GM12878 (cell line): ENCODE measurements at regions not wholly inside any gene's neighbourhood (a gene's known extent, or its start where the extent isn't known, plus 50 kb on each side); places are given as distances from the start of the nearest gene placed in this dataset.

Experiments used
- ATAC-seq: fragments of 200-7000 bp; cut with Tn5 transposase; 3 replicates; pipeline ENCODE4 v1.9.1; 2020; ENCODE audit warnings: mild to moderate bottlenecking, moderate library complexity
- BruUV-seq: library from RNA; stranded (reverse); fragments of 400-500 nt; replicated peaks from 2 replicates; lab custom pipeline; 2021; lab: Mats Ljungman, UMichigan
- CTCF ChIA-PET: fragments of 300-600 bp; sonication (Branson Sonifier 250); formaldehyde crosslinking; extraction: SDS; loops from one replicate; lab custom pipeline; 2021; ENCODE audit warnings: inconsistent platforms; lab: Yijun Ruan, JAX
- POLR2A ChIA-PET: fragments of 350-600 bp; formaldehyde crosslinking; extraction: SDS; loops from one replicate; lab custom pipeline; 2021; ENCODE audit warnings: inconsistent platforms; lab: Charles Lee
- RAD21 ChIA-PET: fragments of 300-600 bp; sonication (Branson Sonifier 250); formaldehyde crosslinking; loops from one replicate; lab custom pipeline; 2023; ENCODE audit warnings: antibody characterized with exemption; ENCODE audit not compliant: unreplicated experiment; lab: Charles Lee
- SMC1A ChIA-PET: fragments of 300-600 bp; sonication (Branson Sonifier 250); formaldehyde crosslinking; loops from one replicate; lab custom pipeline; 2023; ENCODE audit not compliant: unreplicated experiment, uncharacterized antibody; lab: Charles Lee
- DNase-seq: peaks from one replicate; pipeline ENCODE4 v3.0.0-alpha.2; 2011; ENCODE audit warnings: low read depth, low spot score
- FAIRE-seq: peaks from 3 replicates; lab custom pipeline; 2011; peaks lifted over from hg19 to GRCh38; lab: Jason Lieb, UNC
- H2AFZ ChIP-seq: 2 replicates; pipeline ENCODE4 v1.6.0; 2011; ENCODE audit warnings: low read depth, low read length, control low read depth; ENCODE audit not compliant: control insufficient read depth
- H3K27ac ChIP-seq: 2 replicates; pipeline ENCODE4 v1.5.1; 2011; ENCODE audit warnings: control low read depth; ENCODE audit not compliant: control insufficient read depth, insufficient read depth
- H3K27me3 ChIP-seq, 2 experiments: replicated peaks in 1 of 2; 2 replicates each; pipeline versions ENCODE4 v1.6.0 to v1.6.1; 2011; ENCODE audit warnings: low read length in 1 of 2; ENCODE audit not compliant: control insufficient read depth in 2 of 2, insufficient read depth in 2 of 2
- H3K36me3 ChIP-seq, 2 experiments: 2 replicates each; pipeline ENCODE4 v1.5.1; 2011; ENCODE audit warnings: low read length in 1 of 2; ENCODE audit not compliant: control insufficient read depth in 2 of 2, insufficient read depth in 2 of 2
- H3K4me1 ChIP-seq: 2 replicates; pipeline ENCODE4 v1.6.1; 2011; ENCODE audit warnings: mild to moderate bottlenecking, low read length, moderate library complexity, mixed read lengths; ENCODE audit not compliant: control insufficient read depth, insufficient read depth
- H3K4me2 ChIP-seq: 2 replicates; pipeline ENCODE4 v1.6.0; 2011; ENCODE audit warnings: control low read depth; ENCODE audit not compliant: control insufficient read depth, insufficient read depth
- H3K4me3 ChIP-seq: fragments of 200-600 bp; sonication (generic); 2 replicates; pipeline ENCODE4 v1.5.1; 2016
- H3K79me2 ChIP-seq: 2 replicates; pipeline ENCODE4 v1.6.0; 2011; ENCODE audit warnings: low read length; ENCODE audit not compliant: control insufficient read depth, insufficient read depth
- H3K9ac ChIP-seq: 2 replicates; pipeline ENCODE4 v1.8.0; 2011; ENCODE audit warnings: low read length, control low read depth, mixed read lengths; ENCODE audit not compliant: control insufficient read depth, insufficient read depth
- H3K9me3 ChIP-seq: replicated peaks from 3 replicates; pipeline ENCODE4 v1.5.1; 2011; ENCODE audit warnings: mild to moderate bottlenecking, low read length; ENCODE audit not compliant: control insufficient read depth, insufficient read depth
- H4K20me1 ChIP-seq: 2 replicates; pipeline ENCODE4 v1.6.0; 2011; ENCODE audit not compliant: control insufficient read depth, insufficient read depth
- ATF7 ChIP-seq: fragments of 450-650 bp; IDR thresholded peaks from 2 replicates; pipeline ENCODE4 v1.6.1; 2016; ENCODE audit warnings: low read depth, mild to moderate bottlenecking
- BMI1 ChIP-seq: fragments of 450-650 bp; IDR thresholded peaks from 2 replicates; pipeline ENCODE4 v1.6.1; 2016; ENCODE audit warnings: mild to moderate bottlenecking, moderate library complexity, borderline replicate concordance
- CBX3 ChIP-seq: fragments of 200-600 bp; sonication (generic); IDR thresholded peaks from 2 replicates; pipeline ENCODE4 v1.6.1; 2016; ENCODE audit warnings: low read depth, borderline replicate concordance
- CREB1 ChIP-seq: IDR thresholded peaks from 2 replicates; pipeline ENCODE4 v1.6.1; 2012; ENCODE audit warnings: low read depth, mild to moderate bottlenecking, inconsistent platforms
- GABPA ChIP-seq: IDR thresholded peaks from 2 replicates; pipeline ENCODE4 v1.6.1; 2014; ENCODE audit warnings: antibody characterized with exemption, low read depth, mild to moderate bottlenecking, inconsistent platforms
- JUND ChIP-seq: IDR thresholded peaks from 2 replicates; pipeline ENCODE4 v1.6.1; 2012; ENCODE audit warnings: low read depth, mild to moderate bottlenecking, low read length, improper control_type of control experiment, moderate library complexity
- MAX ChIP-seq: IDR thresholded peaks from 2 replicates; pipeline ENCODE4 v1.6.1; 2012; ENCODE audit warnings: low read depth, low read length, improper control_type of control experiment
- PRDM15 ChIP-seq: fragments of 450-650 bp; formaldehyde crosslinking; IDR thresholded peaks from 2 replicates; pipeline ENCODE4 v1.4.0; 2020; ENCODE audit warnings: mild to moderate bottlenecking, moderate library complexity
- RUNX3 ChIP-seq: IDR thresholded peaks from 2 replicates; pipeline ENCODE4 v1.6.1; 2012; ENCODE audit warnings: low read length, inconsistent platforms
- STAT3 ChIP-seq: IDR thresholded peaks from 2 replicates; pipeline ENCODE4 v1.6.1; 2011; ENCODE audit warnings: low read depth, low read length, improper control_type of control experiment
- SUZ12 ChIP-seq: fragments of 200-600 bp; sonication (generic); IDR thresholded peaks from one replicate; pipeline ENCODE4 v1.6.1; 2018; ENCODE audit warnings: antibody characterized with exemption, mild to moderate bottlenecking; ENCODE audit not compliant: unreplicated experiment
- TAF1 ChIP-seq: IDR thresholded peaks from 2 replicates; pipeline ENCODE4 v1.6.1; 2011; ENCODE audit warnings: mild to moderate bottlenecking, low read depth, low read length, borderline replicate concordance
- TARDBP ChIP-seq: IDR thresholded peaks from 2 replicates; pipeline ENCODE4 v1.6.1; 2016; ENCODE audit warnings: borderline replicate concordance
- TCF3 ChIP-seq: IDR thresholded peaks from 2 replicates; pipeline ENCODE4 v1.6.1; 2012; ENCODE audit warnings: low read depth, mild to moderate bottlenecking, low read length, borderline replicate concordance; ENCODE audit not compliant: insufficient read depth
- USF1 ChIP-seq: IDR thresholded peaks from 2 replicates; pipeline ENCODE4 v1.6.1; 2011; ENCODE audit warnings: borderline replicate concordance, low read depth, mild to moderate bottlenecking, moderate library complexity, mixed read lengths, low read length; ENCODE audit not compliant: insufficient read depth; ENCODE audit errors: extremely low read length
- ZNF207 ChIP-seq: fragments of 450-650 bp; IDR thresholded peaks from 2 replicates; pipeline ENCODE4 v1.6.1; 2014; ENCODE audit warnings: antibody characterized with exemption, mild to moderate bottlenecking, borderline replicate concordance
- WGBS: methylation state at CpG from one replicate; pipeline ENCODE4 v1.1.6; 2016; ENCODE audit warnings: low lambda C conversion rate; ENCODE audit not compliant: insufficient replicate concordance, insufficient coverage; ENCODE audit errors: missing lambda C conversion rate; 5-methylcytosine and 5-hydroxymethylcytosine counted together
- in situ Hi-C: fragments of 300-500 bp; cut with MboI; formaldehyde crosslinking; loops from 9 replicates; pipeline ENCODE4 v1.14.3; 2018; ENCODE audit warnings: mixed read lengths
- intact Hi-C: fragments of 100-400 bp; cut with micrococcal nuclease; formaldehyde crosslinking; loops from one replicate; pipeline ENCODE4 v1.14.2; 2022; ENCODE audit not compliant: unreplicated experiment

GRCh38 chr5:124317451-124317850, 429.0 kb downstream of the ZNF608 start:
- ChIA-PET SMC1A (no interaction called here), POLR2A (no interaction called here), CTCF (no interaction called here), RAD21 (no interaction called here)
- Histone ChIP-seq H3K9me3 (no peaks in the 10 kb centered on the region), H3K9ac (no peak overlapping the region), H3K27me3 (no peaks in the 10 kb centered on the region), H3K4me1 (no peaks in the 10 kb centered on the region), H2AFZ (no peak overlapping the region), H3K36me3 (no peaks in the 10 kb centered on the region), H3K79me2 (no peaks in the 10 kb centered on the region), H4K20me1 (no peaks in the 10 kb centered on the region), H3K4me3 (no peak overlapping the region), H3K27ac (no peak overlapping the region), H3K4me2 (no peak overlapping the region)
- no peak for DNase-seq
- in situ Hi-C loops: no loop called here
- BruUV-seq: no TSS peak
- no peak for ATAC-seq
- WGBS: 18% methylated on average over 3 of the region's 3 CpGs
- intact Hi-C loops: no loop called here
- no peak for TF ChIP-seq MAX
- TF ChIP-seq TARDBP: no peak
- TF ChIP-seq TAF1: no peak
- TF ChIP-seq ZNF207: no peak
- TF ChIP-seq GABPA: no peak
- no peak for TF ChIP-seq PRDM15
- no peak for TF ChIP-seq CREB1
- no peak for TF ChIP-seq USF1
- no peak for TF ChIP-seq RUNX3
- no peak for TF ChIP-seq BMI1
- no peak for TF ChIP-seq CBX3
- no peak for TF ChIP-seq TCF3
- no peak for TF ChIP-seq SUZ12
- no peak for TF ChIP-seq ATF7
- no peak for TF ChIP-seq STAT3
- no peak for TF ChIP-seq JUND
- no peak for FAIRE-seq
